ENCODE measurements at regions not wholly inside any gene's neighbourhood (a gene's known extent, or its start where the extent isn't known, plus 50 kb on each side); places are given as distances from the start of the nearest gene placed in this dataset.

DNA sequence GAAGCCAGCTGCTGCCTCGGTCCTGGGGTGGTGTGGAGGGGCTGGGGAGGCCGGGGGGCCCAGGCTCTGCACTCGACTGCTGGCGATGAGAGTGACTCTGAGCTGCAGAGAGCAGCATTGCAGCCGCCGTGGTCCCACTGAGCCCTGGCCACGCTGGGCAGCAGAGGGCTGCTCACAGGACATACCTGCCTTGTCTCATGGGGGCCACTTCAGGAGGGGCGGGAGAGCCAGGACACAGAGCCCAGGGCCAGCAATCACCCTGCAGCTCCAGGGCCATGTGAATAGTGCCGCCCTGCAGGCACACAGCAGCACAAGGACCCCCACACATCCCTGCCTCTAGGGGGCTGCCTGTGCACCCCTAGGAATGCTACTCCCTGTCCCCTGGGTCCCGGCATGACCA, 147.0 kb downstream of the CRYBB2 start:
- no peak for DNase-seq

DNA sequence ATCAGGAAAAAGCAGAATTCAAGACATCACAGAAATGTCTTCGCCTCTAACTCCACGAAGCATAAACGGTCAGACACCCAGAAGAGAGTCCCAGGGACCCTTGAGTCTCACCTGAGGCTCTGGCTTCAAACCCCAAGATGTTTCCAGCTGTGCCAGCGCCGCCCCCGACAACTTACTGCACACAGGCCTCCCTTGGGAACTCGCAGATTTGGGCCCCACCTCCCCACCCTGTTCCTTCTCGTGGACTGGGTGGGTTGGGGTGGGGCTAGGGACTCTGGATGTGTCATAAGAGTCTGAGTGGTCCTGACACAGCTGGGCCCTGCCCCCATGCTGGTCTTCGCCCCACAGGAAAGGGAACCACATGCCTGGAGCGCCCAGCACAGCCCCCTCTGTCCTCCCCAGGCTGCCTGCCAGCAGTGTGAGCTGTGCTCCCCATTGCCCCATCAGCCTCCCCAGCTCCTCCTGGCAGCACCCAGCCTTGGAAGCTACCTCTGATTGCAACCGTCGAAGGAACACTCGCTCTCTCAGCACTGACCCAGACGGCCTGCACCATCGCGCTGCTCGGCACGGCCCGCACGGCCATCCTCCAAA, 147.5 kb downstream of the CRYBB2 start:
- no peak for DNase-seq

DNA sequence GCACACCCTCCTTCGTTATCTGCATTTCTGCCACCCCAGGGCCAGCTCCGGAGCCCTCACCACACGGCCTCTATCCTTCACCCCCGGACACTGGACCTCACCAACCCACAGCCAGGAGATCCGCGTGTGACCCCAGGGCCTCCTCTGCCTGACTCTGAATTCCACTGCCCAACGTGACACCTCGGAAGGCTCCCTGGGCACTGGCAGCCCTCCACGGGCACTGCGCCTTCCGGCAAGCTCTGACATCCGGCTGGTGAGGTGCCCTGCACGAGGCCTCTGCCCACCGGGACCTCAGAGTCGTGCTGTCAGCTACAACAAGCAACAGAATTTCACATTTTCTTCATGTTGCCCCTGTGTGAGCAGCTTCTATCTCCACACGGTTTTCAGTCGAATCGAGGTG, 148.3 kb downstream of the CRYBB2 start:
- no peak for DNase-seq

DNA sequence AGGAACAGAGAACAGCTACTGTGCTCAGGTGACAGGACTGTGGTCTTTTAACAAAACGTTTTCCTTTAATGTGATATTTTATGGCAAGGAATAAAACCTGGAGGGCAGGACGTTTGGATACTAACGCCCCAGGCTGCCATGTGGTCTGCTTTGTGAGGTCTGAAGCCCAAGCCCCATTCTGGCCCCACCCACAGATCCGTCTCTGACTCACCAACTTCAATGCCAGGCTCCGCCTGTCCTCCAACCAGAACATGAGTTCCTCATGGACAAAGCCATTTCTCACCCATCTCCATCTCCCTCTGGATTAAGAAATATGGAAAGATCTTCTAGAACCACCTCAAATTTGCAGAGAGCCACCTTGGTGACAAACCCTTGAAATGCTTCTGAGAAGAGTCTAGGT, 148.8 kb downstream of the CRYBB2 start:
- DNase-seq = no peak

DNA sequence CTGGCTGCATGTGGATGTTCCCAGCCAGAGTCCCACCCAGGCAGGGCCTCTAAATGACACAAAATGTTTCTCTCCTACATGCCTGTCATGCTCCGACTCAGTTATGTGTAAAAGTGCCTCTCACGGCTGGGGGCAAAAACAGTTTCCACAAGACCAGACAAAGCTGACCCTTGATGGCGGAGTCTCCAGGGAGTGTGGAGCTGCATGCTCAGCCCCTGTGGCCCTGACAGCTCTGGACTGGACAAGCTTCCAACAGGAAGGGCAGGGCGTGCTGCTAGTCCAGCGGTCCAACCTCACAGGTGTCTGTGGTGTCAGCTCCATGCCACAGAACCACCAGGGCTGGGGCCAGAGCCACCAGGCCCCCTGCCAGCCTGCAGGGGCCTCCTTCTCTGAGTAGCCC, 149.6 kb downstream of the CRYBB2 start:
- no peak for DNase-seq

DNA sequence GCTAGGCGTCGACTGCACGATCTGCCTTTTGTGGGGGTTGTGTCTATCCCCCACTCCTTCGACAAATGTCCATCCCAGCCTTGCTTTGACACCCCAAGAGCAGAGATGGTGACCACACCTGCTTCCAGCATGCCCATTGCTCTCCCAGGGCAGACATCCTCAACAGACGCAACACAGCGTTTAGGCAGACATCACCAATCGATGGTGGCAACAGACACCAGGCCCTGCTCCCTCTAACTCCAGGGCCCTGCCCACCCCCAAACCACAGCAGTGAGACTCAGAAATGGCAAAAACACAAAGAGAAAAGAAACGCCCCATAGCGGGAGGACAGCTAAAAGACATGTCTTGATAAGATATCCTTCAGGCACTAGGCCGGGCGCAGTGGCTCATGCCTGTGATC, 150.9 kb downstream of the CRYBB2 start:
- no peak for DNase-seq

DNA sequence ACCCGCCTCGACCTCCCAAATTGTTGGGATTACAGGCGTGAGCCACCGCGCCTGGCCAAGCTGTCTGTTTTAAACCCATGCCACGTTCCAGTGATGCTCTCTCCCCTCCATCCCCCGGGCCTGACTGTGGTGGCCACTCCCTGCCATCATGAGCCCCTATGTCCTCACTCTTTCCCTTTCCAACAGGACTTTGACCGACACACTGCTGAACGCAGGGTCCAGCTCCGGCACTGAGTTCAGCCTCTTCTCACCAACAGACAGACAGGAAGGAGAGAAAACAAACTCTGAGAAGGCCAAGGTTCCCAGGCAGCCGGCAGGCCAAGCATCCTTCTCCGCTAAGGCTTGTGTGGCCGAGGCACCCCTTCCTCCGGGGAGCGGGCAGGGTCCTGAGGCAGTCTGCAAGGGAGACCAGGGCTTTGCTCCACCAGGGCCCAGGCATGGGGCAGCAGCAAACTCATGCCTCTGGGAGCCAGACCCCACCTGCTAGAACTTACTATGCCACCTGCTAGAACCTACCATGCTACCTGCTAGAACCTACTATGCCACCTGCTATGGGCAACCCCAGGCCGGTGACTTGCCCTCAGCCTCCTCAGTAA, 152.7 kb downstream of the CRYBB2 start:
- no peak for DNase-seq

GRCh38 chr22:25373961-25374360, 154.5 kb downstream of the CRYBB2 start:
- no peak for DNase-seq

DNA sequence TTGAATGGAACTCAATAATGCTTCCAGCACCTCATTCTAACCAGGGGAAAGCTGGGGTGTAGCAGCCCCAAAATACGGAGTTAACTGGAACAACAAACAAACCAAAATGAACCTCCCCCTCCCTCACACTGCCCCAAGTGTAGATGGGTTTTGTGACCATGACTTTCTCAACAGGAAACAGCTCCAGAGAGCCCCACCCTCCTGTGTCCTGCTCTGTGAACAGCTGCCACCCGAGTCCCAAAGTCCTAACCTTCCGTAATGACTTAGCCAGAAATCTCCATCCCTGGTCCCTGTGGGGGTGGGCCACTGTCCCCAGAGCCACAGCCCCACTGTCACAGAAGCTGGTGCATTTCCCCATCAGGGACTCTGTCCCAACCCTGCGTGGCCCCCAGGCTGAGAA, 155.4 kb downstream of the CRYBB2 start:
- DNase-seq = no peak

GRCh38 chr22:25375683-25376082, 156.2 kb downstream of the CRYBB2 start:
- DNase-seq = no peak

DNA sequence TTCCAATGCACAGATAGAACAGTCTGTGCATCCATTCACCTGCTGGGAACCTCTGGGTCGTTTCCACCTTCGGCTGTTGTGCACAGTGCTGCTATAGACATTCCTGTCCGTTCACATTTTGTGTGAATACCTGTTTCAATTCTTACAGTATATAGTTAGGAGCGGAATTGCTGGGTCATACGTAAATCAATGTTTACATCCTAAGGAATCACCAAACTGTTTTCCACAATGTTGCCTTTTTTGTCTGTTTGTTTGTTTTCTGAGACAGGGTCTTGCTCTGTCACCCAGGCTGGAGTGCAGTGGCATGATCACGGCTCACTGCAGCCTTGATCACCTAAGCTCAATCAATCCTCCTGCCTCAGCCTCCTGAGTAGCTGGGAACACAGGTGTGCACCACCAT, 158.3 kb downstream of the CRYBB2 start:
- DNase-seq = no peak

DNA sequence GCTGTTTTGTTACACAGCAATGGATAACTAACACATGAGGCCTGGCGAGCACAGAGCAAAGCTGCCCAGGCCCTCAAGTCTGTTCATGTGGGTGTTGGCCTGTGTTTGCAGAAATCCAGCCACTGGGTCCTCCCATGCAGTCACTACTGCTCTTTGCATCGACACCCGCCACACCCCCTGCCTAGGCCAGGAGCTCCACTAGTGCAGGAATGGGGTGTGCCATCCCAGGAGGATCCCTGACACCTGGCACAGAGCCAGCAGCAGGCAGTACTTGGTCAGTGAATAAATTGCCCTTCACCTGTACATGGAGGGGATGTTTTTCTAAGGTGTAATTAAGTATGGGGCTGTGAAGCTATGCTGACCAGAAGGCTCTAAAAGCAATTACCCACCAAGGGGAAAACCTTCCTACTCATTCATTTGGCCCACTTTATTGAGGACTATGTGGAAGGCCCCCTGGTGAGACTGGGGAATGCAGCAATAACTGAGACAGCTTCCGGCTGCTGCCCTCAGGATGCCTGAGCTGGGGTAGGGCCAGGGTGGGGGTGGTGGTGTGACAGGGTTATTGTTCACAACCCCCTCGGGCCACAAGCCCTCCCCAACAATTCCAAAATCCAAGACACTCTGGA, 160.8 kb downstream of the CRYBB2 start:
- peak in 1 of 58 donors; percentile 15 for DNase-seq

DNA sequence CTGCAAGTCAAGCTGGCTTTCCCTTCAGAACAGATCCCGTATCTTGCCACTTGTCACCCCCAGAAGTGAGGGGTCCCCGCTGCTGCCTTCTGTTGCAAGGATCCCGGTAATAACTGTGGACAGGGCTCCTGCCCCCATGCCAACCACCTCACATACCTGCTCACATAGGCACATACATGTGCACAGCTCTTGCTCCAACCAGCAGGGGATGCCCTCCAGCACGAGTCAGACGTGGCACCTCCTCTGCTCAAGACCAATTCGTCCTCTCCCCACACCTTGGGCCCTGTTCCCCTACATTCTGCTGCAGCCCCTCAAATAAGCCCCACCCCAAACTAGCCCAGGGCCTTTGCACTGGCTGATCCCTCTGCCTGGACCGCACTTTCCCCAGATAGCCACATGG, 163.3 kb downstream of the CRYBB2 start:
- DNase-seq = no peak

DNA sequence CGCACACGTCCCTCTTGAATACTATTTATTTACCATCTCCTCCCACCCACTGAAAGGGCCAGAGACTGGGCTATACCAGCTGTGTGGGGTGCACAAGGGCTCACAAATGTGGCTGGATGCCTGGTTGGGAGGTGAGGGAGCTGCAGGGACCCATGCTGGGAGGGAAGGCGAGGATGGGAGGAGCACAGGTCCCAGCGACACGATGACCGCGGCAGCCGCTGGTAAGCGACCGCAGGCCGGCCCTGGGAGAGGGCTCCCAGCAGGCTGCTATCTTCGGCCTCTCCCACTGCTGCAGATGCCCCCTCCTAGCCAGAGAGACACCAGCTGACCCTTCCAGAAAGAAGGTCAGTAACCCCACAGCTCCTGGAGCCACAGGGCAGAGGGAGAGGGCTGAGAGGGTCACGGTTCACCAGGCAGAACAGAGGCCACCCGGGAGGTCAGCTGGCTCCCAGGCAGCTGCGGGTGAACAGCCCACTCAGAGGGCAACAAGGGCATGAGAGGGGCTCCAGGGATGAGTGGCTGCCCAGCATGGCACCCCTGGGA, 163.9 kb downstream of the CRYBB2 start:
- DNase-seq = no peak

GRCh38 chr22:25383892-25384291, 164.5 kb downstream of the CRYBB2 start:
- DNase-seq = no peak

- no peak for DNase-seq
Measured at GRCh38 chr22:25386538-25386884, 167.1 kb downstream of the CRYBB2 start.

GRCh38 chr22:25388415-25388814, 169.0 kb downstream of the CRYBB2 start:
- DNase-seq = no peak

GRCh38 chr22:25388866-25389540, 169.6 kb downstream of the CRYBB2 start:
- peak in 6 of 58 donors; percentile 5 to 31 (median 14) for DNase-seq

DNA sequence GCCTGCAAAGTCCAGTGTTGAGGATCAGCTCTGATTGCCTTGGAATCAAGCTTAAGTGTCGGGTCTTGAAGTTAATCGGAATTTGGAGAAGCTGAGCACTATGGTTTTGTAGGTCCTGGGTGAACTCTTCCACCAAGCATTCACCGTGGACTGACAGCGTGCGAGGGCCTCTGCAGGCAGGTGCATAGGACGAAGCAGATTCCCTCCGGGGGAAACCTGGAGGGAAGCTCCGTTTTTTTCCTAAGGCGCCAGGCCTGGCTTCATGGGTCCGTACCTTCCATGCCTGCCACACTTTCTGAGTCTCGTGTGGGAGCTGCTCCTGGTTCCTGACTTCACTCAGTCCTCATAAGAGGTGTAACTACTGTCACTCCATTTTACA, 170.1 kb downstream of the CRYBB2 start:
- no peak for DNase-seq

- peak in 17 of 58 donors; percentile 4 to 54 (median 20) for DNase-seq
Measured at GRCh38 chr22:25390297-25391240, 171.1 kb downstream of the CRYBB2 start.

GRCh38 chr22:25392584-25392983, 171.9 kb upstream of the GRK3 start:
- DNase-seq = no peak

All from anterior cingulate cortex (tissue), 58 donors.